ENCODE measurements at regions not wholly inside any gene's neighbourhood (a gene's known extent, or its start where the extent isn't known, plus 50 kb on each side); places are given as distances from the start of the nearest gene placed in this dataset.

DNA sequence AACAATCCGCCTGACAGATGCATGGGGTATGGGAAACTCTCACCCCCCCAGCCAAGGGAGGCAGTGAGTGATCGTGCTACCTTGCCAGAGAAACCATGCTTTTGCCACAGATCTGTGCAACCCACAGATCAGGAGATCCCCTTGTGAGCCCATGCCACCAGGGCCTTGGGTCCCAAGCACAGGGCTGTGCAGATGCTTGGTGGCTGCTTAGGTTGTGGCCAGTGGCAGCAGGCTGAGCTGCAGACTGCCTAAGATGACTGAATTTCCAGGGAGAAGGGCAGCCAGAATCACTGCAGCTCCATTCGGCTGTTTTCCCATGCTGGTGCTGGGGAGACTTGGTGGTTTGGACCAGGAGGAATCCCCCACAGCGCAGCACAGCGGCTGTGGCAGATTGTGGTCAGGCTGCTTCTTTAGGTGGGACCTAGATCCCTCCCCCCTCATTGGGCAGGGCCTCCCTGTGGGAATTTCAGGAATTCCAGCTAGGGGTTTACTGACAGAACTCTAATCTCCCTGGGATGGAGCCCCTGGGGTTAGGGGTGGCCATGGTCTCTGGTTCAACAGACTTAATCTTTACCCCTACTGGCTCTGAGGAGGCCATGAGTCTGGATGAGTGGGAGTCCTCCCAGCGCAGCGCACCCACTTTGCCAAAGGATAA is 264.6 kb upstream of the DAAM1 start:
- Histone ChIP-seq H3K4me1 (ENCODE audit: insufficient read depth, poor library complexity, severe bottlenecking) (no peaks in the 10 kb centered on the region), H3K9me3 (ENCODE audit: severe bottlenecking) (no peaks in the 10 kb centered on the region), H3K36me3 (ENCODE audit: low read depth) (no peaks in the 10 kb centered on the region), H3K27ac (ENCODE audit: poor library complexity, severe bottlenecking) (no peak overlapping the region), H3K4me3 (ENCODE audit: severe bottlenecking) (no peak overlapping the region), H3K27me3 (ENCODE audit: insufficient read depth, poor library complexity, severe bottlenecking) (no peaks in the 10 kb centered on the region)
- ATAC-seq (ENCODE audit: low read depth) (no peak), DNase-seq (ENCODE audit: low spot score) (no peak)
- TF ChIP-seq, protein P1, sequence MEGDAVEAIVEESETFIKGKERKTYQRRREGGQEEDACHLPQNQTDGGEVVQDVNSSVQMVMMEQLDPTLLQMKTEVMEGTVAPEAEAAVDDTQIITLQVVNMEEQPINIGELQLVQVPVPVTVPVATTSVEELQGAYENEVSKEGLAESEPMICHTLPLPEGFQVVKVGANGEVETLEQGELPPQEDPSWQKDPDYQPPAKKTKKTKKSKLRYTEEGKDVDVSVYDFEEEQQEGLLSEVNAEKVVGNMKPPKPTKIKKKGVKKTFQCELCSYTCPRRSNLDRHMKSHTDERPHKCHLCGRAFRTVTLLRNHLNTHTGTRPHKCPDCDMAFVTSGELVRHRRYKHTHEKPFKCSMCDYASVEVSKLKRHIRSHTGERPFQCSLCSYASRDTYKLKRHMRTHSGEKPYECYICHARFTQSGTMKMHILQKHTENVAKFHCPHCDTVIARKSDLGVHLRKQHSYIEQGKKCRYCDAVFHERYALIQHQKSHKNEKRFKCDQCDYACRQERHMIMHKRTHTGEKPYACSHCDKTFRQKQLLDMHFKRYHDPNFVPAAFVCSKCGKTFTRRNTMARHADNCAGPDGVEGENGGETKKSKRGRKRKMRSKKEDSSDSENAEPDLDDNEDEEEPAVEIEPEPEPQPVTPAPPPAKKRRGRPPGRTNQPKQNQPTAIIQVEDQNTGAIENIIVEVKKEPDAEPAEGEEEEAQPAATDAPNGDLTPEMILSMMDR (IDR thresholded peaks at IDR 0.05; ENCODE audit: poor library complexity, severe bottlenecking) = no peak

DNA sequence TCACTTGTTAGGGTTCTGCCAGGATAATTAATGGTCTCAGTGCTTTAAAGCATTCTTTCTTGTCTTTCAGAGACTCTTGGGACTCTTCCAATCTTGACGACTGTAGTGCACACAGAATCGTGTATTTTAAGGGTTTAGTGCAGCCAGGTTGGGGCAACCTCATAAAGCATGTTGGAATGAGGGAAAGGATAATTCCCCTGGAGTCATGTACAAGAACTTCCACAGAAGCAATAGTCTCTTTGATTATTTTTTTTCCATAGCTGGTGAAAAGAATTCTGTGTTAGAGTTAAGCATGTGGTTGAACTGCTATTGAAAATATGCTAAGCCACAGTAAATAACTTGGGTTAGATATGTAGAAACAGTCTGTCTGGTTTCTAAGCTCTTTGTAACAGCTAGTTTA is 246.8 kb upstream of the DAAM1 start:
- no peak for DNase-seq (ENCODE audit: low spot score)
- TF ChIP-seq, protein P1 (IDR thresholded peaks at IDR 0.05; ENCODE audit: poor library complexity, severe bottlenecking) = no peak
- Histone ChIP-seq H3K4me1 (ENCODE audit: insufficient read depth, poor library complexity, severe bottlenecking) (no peaks in the 10 kb centered on the region), H3K27ac (ENCODE audit: poor library complexity, severe bottlenecking) (no peak overlapping the region), H3K27me3 (ENCODE audit: insufficient read depth, poor library complexity, severe bottlenecking) (no peaks in the 10 kb centered on the region), H3K4me3 (ENCODE audit: severe bottlenecking) (no peak overlapping the region), H3K36me3 (ENCODE audit: low read depth) (no peaks in the 10 kb centered on the region), H3K9me3 (ENCODE audit: severe bottlenecking) (no peaks in the 10 kb centered on the region)
- no peak for ATAC-seq (ENCODE audit: low read depth)

DNA sequence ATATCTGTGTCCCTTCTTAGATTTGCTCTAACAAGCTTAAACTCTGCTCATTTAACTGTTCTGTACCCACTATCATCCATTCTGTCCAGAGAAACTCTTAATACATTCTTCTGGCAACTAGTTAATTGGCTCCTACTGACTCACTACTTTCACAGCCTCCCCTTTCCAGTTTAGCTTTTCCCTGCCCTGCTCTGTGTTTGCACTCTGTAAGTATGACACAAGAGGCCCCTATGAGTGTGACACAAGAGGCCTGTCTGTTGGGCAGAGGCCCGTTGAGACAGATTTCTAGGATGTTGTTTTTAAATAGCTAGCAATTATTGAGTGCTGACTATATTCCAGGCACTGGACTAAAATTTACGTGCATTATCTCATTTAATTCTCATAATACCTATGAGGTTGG is 246.0 kb upstream of the DAAM1 start:
- DNase-seq (ENCODE audit: low spot score) = no peak
- H3K9me3 ChIP-seq (ENCODE audit: severe bottlenecking) = no peaks in the 10 kb centered on the region
- H3K27me3 ChIP-seq (ENCODE audit: insufficient read depth, poor library complexity, severe bottlenecking) = no peaks in the 10 kb centered on the region
- H3K27ac ChIP-seq (ENCODE audit: poor library complexity, severe bottlenecking) = no peak overlapping the region
- no peaks in the 10 kb centered on the region for H3K4me1 ChIP-seq (ENCODE audit: insufficient read depth, poor library complexity, severe bottlenecking)
- TF ChIP-seq, protein P1 (IDR thresholded peaks at IDR 0.05; ENCODE audit: poor library complexity, severe bottlenecking) = no peak
- ATAC-seq (ENCODE audit: low read depth) = peak; percentile 49; the same call in 1 of the 3 replicates
- H3K36me3 ChIP-seq (ENCODE audit: low read depth) = no peaks in the 10 kb centered on the region
- no peak overlapping the region for H3K4me3 ChIP-seq (ENCODE audit: severe bottlenecking)

DNA sequence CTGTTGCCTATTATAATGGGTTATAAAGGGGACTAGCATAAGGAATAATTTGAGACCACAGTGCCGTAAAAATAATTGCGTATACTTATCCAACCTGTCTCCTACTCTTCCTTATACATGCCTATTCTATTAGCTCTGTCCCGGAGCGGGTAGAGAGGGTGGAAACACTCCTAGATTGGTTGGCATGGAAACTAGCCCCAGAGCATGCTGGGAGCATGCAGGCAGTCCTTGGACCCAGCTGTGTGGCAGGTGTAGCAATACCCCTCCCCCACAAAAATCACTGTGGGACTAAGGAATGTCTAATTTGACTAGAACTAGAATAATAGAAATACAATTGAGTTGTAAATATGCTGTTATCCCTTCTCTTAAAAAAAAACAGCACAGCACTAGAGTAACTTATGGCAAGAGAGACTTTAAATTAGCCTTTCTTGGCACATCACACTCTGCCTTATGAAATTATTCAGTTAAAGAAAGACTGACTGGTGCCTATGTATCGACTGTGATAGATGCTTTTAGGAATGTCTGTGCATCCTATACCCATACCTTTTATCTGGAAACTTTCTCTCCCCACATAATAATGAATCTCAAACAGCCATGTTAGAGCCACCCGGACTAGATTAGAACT is 244.0 kb upstream of the DAAM1 start:
- H3K36me3 ChIP-seq (ENCODE audit: low read depth) = no peaks in the 10 kb centered on the region
- no peaks in the 10 kb centered on the region for H3K27me3 ChIP-seq (ENCODE audit: insufficient read depth, poor library complexity, severe bottlenecking)
- H3K4me3 ChIP-seq (ENCODE audit: severe bottlenecking) = no peak overlapping the region
- DNase-seq (ENCODE audit: low spot score) = no peak
- TF ChIP-seq, protein P1 (IDR thresholded peaks at IDR 0.05; ENCODE audit: poor library complexity, severe bottlenecking) = no peak
- no peak for ATAC-seq (ENCODE audit: low read depth)
- no peaks in the 10 kb centered on the region for H3K9me3 ChIP-seq (ENCODE audit: severe bottlenecking)
- H3K4me1 ChIP-seq (ENCODE audit: insufficient read depth, poor library complexity, severe bottlenecking) = no peaks in the 10 kb centered on the region
- no peak overlapping the region for H3K27ac ChIP-seq (ENCODE audit: poor library complexity, severe bottlenecking)

DNA sequence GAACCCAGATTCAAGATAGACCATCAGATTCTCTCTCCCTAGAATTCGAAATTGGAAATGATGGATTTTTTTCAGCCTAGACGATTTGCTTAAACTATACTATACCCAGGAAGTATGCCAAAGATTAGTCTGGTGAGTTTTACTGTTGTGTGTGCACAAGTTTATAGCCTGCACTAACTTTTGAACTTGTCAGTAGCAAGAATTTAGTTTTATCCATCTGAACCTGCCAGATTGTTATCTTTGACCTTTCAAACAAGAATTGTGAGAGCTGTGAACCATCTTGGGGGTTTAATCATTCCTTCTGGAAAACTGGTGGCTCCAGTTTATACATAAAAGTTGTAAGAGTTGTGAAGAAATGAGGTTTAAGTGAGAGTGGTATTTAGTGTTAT is 243.5 kb upstream of the DAAM1 start:
- Histone ChIP-seq H3K27me3 (ENCODE audit: insufficient read depth, poor library complexity, severe bottlenecking) (no peaks in the 10 kb centered on the region), H3K9me3 (ENCODE audit: severe bottlenecking) (no peaks in the 10 kb centered on the region)
- TF ChIP-seq, protein P1 (IDR thresholded peaks at IDR 0.05; ENCODE audit: poor library complexity, severe bottlenecking) = no peak

More for the DNA sequence above, 243.5 kb upstream of the DAAM1 start:
- Histone ChIP-seq H3K36me3 (ENCODE audit: low read depth) (no peaks in the 10 kb centered on the region), H3K4me3 (ENCODE audit: severe bottlenecking) (no peak overlapping the region), H3K27ac (ENCODE audit: poor library complexity, severe bottlenecking) (no peak overlapping the region), H3K4me1 (ENCODE audit: insufficient read depth, poor library complexity, severe bottlenecking) (no peaks in the 10 kb centered on the region)
- DNase-seq (ENCODE audit: low spot score) = no peak
- no peak for ATAC-seq (ENCODE audit: low read depth)

Data from RWPE2 (cell line).